HT-29 (cell line): ENCODE measurements at regions not wholly inside any gene's neighbourhood (a gene's known extent, or its start where the extent isn't known, plus 50 kb on each side); places are given as distances from the start of the nearest gene placed in this dataset.
"Not testable (repeated sequence)": the region's sequence is repeated elsewhere in the genome, so short reads cannot be mapped to it uniquely, and the experiment has no call there.

Experiments used
- DNase-seq: peaks from one replicate; pipeline ENCODE4 v3.0.0-alpha.2; 2015; ENCODE audit warnings: low spot score

DNA sequence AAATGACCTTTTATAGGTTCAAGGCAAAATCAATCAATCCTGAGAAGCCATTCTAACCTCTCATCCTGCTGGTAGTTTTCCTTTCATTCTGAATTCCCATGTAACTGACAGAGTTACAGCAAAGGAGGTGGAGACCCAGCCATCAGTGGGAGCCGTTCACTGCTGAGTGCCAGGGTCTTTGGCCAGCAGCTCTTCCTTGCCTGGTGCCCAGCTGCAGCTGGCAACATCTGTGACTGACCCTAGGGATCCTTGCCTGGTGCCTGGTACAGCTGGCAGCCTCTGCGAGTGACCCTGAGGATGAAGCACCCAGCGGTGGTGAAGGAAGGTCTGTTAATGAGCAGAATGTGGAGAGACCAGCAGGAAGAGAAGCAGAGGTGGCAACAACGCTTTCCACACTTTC, 314.6 kb downstream of the THBS2 start:
- no peak for DNase-seq

- DNase-seq, result no peak
Measured at GRCh38 chr6:168938546-168938945, 315.1 kb downstream of the THBS2 start.

DNA sequence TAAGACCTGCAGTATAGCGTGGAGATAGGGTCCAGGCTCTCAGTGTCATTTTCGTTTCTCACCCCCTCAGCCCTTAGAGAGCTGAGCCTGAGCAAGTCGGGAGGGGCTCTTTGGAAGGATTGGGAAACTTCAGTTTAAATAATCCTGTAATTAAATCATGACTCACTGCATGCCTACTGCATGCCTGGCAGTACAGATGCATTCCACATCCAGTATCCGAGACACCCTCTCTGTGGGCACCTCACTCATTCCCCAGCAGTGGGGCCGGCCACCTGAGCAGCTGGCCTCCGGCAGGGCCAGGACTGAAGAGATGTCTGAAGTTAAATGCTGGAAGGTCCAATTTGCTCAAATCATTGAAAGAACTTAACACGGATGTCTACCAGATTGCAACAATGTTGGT, 316.6 kb downstream of the THBS2 start:
- DNase-seq, result no peak

DNA sequence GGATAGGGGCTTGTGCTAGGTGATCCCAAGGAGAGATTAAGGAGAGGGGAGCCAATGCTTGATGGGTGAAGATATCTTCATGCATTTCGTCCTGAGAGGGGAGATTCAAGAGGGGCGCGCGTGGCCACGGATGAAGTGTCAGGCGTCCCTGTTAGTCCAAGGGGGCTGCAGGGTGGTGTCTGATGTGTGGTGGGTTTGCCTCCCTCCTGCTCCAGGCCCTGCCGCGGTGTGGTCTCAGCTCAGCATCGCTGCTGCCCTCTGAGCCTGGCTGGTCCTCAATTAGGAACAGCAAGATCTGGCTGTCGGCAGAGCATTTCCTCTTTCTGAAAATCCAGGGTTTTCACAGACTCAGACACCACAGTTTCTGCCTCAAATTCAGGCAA, 318.0 kb downstream of the THBS2 start:
- DNase-seq, result no peak

DNA sequence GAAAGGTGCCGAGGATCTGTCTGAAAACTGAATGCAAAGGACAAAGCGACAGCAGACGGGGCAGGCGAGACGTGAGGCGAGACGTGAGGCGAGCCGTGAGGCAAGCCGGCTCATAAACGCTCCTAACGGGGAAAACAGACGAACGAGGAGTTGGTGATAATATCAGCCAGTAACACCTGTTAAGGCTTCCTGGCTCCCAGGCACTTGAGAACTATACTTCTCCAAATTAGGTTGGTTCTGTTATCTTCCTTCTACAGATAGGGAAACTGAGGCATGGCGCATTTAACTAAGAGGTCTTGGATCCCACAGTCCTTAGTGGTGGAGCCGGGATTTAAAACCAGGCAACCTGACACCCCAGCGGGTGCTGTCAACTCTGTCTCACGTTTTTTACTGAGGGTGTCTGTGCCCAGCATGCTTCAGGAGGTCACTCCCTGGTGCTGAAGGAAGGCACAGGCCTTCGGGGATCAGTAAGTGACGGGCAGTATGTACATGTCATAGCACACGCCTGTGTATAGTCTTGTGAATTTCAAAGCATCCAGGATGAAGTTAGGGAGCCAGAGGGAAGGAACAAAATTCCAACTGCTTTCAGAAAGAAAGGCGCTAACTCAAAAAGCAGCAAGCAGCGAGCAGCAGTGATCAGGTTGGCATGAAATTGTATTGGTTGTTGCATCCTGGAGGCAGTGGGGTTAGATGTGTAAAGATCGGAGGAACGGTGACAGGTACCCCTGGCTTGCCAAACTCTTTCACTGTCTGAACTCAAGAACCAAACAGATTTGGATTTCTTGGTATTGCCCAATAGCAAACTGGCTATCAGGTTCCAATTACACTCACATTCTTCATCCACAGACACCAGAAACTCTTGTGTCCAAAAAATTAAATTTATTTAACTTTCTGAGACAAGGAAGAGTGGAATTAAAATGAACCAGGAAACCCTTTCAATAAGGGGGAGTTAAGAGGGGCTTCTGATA, 318.7 kb downstream of the THBS2 start:
- DNase-seq, result no peak

GRCh38 chr6:168932171-168932570, 321.5 kb downstream of the THBS2 start:
- not testable (repeated sequence) for DNase-seq

DNA sequence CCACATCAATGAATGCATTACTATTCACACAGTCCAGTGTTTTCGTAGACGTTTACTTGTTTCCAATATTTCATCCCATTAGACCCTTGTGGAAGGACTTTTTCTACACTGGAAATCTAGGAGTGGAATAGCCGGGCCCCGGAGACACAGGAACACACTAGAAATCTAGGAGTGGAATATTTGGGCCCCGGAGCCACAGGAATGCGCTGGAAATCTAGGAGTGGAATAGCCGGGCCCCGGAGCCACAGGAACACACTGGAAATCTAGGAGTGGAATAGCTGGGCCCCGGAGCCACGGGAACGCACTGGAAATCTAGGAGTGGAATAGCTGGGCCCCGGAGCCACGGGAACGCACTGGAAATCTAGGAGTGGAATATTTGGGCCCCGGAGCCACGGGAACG, 322.6 kb downstream of the THBS2 start:
- not testable (repeated sequence) for DNase-seq

DNA sequence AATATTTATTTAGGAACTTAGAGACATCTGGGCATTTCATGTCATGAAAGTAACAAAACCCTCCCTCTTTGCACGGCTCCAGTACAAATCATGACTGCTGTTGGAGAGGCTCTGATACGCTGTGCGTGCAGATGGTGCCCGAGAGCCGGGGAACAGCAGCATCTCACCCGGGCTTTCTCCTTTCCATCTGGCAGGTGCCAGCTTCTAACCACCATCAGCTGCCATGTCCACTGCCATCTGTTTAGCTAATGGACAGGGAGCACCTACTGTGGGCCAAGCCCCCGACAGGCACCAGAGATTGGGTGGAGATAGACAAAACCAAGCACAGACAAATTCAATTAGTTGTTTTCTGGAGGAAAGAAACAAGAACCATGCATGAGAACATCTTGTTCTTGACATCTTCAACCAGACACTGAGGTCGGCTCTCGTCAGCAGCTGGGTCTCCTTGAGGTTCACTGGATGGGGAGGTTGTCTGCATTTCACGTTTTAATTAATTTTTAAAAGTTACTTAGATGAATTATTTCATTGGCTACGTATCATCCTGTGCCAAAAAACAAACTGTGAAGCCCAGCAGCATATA, 323.7 kb downstream of the THBS2 start:
- DNase-seq, result no peak

- DNase-seq, result no peak
Measured at GRCh38 chr6:168928012-168928411, 325.6 kb downstream of the THBS2 start.

GRCh38 chr6:168927026-168927425, 326.6 kb downstream of the THBS2 start:
- no peak for DNase-seq

- no peak for DNase-seq
Measured at GRCh38 chr6:168926306-168926705, 327.3 kb downstream of the THBS2 start.

DNA sequence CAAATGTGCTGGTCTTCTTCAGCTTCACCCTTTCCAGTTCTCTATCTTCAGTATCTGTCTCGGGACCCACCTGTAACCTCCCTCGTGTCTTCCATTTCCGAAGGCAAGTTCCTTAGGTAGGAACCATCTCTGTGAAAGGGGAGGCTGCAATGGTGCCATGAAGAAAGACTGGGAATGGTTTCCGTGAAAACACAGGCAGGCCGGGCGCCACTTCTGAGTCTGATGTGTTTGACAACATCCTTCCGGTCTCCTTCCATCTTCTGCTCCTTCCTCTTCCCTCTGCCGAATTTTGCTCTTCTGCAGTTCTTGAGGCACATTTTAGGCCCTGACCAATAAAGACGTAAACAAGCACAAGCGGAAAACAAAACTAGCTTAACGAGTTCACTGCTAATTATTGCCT, 328.0 kb downstream of the THBS2 start:
- DNase-seq, result no peak

DNA sequence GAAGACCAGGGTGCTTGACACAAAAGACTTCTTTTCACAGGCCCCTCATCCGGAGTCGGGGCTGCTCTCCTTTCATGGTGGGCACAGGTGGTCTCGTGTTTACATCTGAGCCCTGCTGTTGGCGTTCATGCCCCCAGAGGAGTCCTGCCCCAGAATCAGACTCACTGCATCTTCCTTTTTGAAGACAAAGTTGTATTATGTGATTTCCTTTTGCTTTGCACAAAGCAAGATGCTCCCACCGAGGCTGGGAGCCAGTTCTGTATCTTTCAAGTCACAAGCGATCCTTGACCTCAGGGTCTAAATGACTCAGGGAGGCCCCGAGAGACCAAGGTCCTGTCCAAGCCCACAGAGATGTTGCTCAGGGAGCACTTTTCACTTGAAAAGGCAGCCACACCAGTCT, 330.5 kb downstream of the THBS2 start:
- no peak for DNase-seq

GRCh38 chr6:168922436-168922835, 331.2 kb downstream of the THBS2 start:
- no peak for DNase-seq

GRCh38 chr6:168920289-168920688, 333.4 kb downstream of the THBS2 start:
- no peak for DNase-seq

DNA sequence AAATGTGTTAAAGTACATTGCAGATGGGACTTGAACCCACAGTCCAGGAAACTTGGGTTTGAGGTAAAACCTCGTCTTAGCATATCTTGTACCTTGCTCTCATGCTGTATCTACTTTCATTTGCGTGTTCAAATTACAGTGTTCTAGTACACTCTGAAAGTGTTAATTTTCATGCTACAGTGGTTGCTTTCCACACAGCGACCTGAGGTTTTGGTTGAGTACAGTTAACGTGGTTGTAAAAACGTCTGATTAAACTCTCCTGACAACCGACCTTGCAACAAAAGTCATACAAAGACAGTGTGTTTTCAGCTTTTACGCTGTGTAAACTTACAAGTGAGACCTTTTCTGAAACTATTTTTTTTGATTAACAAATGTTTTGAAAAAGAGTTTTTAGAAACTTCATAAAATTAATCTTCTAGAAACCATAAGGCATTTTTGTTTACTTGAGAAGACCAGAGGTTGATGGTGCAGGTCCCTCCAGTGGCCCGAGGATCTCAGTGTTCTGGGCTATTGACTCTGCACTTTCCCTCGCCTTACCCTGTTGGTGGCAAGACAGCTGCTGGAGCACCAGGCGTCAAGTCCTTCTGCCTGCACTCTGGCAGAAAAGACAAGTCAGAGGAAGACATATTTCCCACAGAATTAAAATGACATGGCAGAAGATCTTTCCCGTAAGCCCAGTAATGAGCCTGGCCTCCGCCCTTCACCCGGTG, 334.0 kb downstream of the THBS2 start:
- DNase-seq, result no peak

- DNase-seq, result no peak
Measured at GRCh38 chr6:168916576-168917211, 337.0 kb downstream of the THBS2 start.

- DNase-seq, result no peak
Measured at GRCh38 chr6:168915855-168916254, 337.8 kb downstream of the THBS2 start.

DNA sequence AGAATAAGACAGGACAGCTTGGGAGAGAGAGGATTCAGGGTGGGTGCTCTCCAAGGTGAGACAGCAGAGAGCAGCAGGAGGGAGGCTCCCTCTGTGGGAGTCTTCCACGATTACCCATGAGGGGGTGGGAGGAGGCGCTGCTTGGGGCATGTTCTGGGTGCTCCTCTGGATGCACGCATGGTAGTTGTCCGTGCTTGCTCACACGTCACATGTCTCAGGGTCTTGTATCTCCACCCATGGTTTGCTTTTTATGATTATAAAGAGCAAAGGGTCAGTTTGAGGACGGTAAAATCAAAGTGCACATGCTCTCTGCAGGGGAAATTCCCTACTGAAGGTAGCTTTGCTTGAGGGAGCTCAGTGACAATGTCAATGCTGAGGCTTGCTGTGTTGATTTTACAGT, 338.4 kb downstream of the THBS2 start:
- DNase-seq, result no peak

DNA sequence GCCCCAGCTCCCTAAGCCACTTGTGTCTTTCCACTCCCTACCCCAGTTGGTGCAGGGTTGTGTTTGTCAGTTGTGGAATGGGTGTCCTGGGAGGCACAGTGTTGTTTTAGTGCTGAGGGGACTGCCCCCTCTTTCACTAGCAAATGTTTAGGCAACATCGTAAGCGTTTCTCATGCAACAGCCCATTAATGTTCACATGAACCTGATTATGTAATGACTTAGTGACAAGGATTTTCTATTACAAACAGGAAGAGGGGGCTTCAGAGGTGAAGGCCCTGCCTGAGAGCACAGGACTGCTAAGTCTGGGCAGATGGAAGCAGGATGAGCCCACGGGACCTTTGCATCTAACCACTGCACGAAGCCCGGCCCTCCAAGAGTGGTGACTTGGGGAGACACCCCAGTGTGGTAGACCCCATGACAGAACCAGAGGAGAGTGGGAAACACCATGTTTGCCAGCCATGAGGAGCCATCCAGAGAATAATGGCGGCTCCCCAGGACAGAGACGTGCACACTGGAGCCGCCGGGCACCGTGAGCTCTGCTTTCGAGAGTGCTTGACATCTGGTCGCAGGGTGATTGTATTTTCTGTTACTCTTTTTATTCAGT, 339.7 kb downstream of the THBS2 start:
- no peak for DNase-seq

GRCh38 chr6:168913231-168913865, 340.3 kb downstream of the THBS2 start:
- DNase-seq, result not testable (repeated sequence)
